ENCODE measurements at regions not wholly inside any gene's neighbourhood (a gene's known extent, or its start where the extent isn't known, plus 50 kb on each side); places are given as distances from the start of the nearest gene placed in this dataset.

- DNase-seq (ENCODE audit: low spot score) (no peak), FAIRE-seq (no peak), ATAC-seq (no peak)
- no peaks in the 10 kb centered on the region for H3K4me1 ChIP-seq (ENCODE audit: insufficient read depth, low read length)
- H3K27me3 ChIP-seq (ENCODE audit: control insufficient read depth in 1 of 2, insufficient read depth in 2 of 2, low read length in 2 of 2), result no peaks in the 10 kb centered on the region; a peak in 1 of 5 replicates
- H3K9ac ChIP-seq (ENCODE audit: insufficient read depth, low read depth, low read length), result no peak overlapping the region
- H3K79me2 ChIP-seq (ENCODE audit: insufficient read depth, low read length), result no peaks in the 10 kb centered on the region
- H3K4me2 ChIP-seq (ENCODE audit: low read depth, low read length), result no peak overlapping the region
- H3K4me3 ChIP-seq (replicated peaks in 1 of 3; ENCODE audit: insufficient read depth in 1 of 3, low read depth in 2 of 3, low read length in 3 of 3), result no peak overlapping the region
- TF ChIP-seq GATAD2A (CRISPR knock-in tag; IDR thresholded peaks at IDR 0.05) (no peak), ZNF644 (CRISPR knock-in tag; IDR thresholded peaks at IDR 0.05; ENCODE audit: low read depth) (no peak), TFDP2 (CRISPR knock-in tag; IDR thresholded peaks at IDR 0.05) (no peak), HINFP (CRISPR knock-in tag; IDR thresholded peaks at IDR 0.05; ENCODE audit: low read depth) (no peak), ZGPAT (CRISPR knock-in tag; IDR thresholded peaks at IDR 0.05) (no peak), HNRNPH1 (optimal IDR thresholded peaks at IDR 0.05; ENCODE audit: low read depth, low read length) (no peak), TBX2 (CRISPR knock-in tag; IDR thresholded peaks at IDR 0.05; ENCODE audit: borderline replicate concordance) (no peak), ZNF326 (CRISPR knock-in tag; IDR thresholded peaks at IDR 0.05; ENCODE audit: borderline replicate concordance) (no peak), ZFP1 (CRISPR knock-in tag; IDR thresholded peaks at IDR 0.05) (no peak), NFRKB (IDR thresholded peaks at IDR 0.05) (no peak), ZNF687 (CRISPR knock-in tag; IDR thresholded peaks at IDR 0.05) (no peak), ZNF547 (CRISPR knock-in tag; IDR thresholded peaks at IDR 0.05) (no peak), ZNF33B (CRISPR knock-in tag; IDR thresholded peaks at IDR 0.05) (no peak), JARID2 (CRISPR knock-in tag; IDR thresholded peaks at IDR 0.05; ENCODE audit: insufficient replicate concordance) (no peak), SP1 (IDR thresholded peaks at IDR 0.05) (no peak), SP1 (CRISPR knock-in tag; IDR thresholded peaks at IDR 0.05) (no peak)
- in situ Hi-C loops (cut with HindIII; ENCODE audit: extremely low pct_ligation_motif_present, low pct_unique_long_range_greater_than_20kb), result no loop called here
- CTCF ChIA-PET (ENCODE audit: low intra/inter-chr PET ratio, low total read pairs), result no interaction called here
- no peak overlapping the region for H2AFZ ChIP-seq (ENCODE audit: low read length)
- intact Hi-C loops (cut with micrococcal nuclease; ENCODE audit: unreplicated experiment), result no loop called here
- no TSS peak for BruUV-seq (replicated peaks)
- POLR2A ChIA-PET, result no interaction called here
- no peaks in the 10 kb centered on the region for H3K36me3 ChIP-seq (replicated peaks in 1 of 2; ENCODE audit: control insufficient read depth in 1 of 2, insufficient read depth in 2 of 2, low read length in 2 of 2)
- 50% methylated on average over 2 of the region's 2 CpGs for WGBS (ENCODE audit: low lambda C conversion rate)
- no peaks in the 10 kb centered on the region for H4K20me1 ChIP-seq (ENCODE audit: insufficient read depth, low read length)
- no peak overlapping the region for H3K27ac ChIP-seq (ENCODE audit: extremely low read length, insufficient read depth, low read length)
- H3K9me3 ChIP-seq (ENCODE audit: low read length), result no peaks in the 10 kb centered on the region
Measured at GRCh38 chr4:13093170-13093569, 391.0 kb downstream of the RAB28 start.

All from HepG2 (cell line).